ENCODE measurements at regions not wholly inside any gene's neighbourhood (a gene's known extent, or its start where the extent isn't known, plus 50 kb on each side); places are given as distances from the start of the nearest gene placed in this dataset.

DNA sequence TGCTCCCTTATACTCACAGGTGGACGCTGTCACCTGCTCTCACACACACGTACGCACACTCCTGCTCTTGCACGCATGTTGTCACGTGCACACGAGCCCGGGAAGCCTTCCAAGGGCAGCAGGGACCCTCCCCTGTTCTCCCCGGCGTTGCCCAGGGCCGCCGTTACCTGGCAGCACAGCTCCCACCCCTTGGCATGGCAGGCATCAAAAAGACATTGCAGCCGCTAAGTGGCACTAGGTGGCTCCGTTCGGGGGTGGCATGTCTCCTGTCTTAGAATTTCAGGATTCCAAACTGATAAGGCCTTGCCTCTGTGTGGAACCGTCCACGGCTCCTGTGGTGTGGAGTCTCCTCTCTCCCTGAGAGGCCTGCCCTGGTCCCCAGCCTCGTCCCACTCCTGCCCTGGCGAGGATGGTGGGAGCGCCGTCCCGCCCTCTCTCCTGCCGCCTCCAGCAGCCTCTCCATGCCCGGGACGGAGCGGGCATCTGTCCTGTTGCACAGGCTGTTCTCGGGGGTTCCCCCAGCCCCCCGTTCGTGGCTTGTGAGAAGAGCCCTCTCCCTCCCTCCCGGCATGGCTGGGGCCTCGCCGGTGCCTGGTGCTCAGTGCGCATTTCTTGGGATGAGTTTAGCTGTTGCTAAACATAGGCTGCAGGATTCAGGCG lies 126.7 kb upstream of the GSE1 start:
- TF ChIP-seq, protein P1, sequence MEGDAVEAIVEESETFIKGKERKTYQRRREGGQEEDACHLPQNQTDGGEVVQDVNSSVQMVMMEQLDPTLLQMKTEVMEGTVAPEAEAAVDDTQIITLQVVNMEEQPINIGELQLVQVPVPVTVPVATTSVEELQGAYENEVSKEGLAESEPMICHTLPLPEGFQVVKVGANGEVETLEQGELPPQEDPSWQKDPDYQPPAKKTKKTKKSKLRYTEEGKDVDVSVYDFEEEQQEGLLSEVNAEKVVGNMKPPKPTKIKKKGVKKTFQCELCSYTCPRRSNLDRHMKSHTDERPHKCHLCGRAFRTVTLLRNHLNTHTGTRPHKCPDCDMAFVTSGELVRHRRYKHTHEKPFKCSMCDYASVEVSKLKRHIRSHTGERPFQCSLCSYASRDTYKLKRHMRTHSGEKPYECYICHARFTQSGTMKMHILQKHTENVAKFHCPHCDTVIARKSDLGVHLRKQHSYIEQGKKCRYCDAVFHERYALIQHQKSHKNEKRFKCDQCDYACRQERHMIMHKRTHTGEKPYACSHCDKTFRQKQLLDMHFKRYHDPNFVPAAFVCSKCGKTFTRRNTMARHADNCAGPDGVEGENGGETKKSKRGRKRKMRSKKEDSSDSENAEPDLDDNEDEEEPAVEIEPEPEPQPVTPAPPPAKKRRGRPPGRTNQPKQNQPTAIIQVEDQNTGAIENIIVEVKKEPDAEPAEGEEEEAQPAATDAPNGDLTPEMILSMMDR (conservative IDR thresholded peaks at IDR 0.05; ENCODE audit: low read length): no peak
- no peak for TF ChIP-seq EZH2phosphoT487 (IDR thresholded peaks at IDR 0.05; ENCODE audit: borderline replicate concordance)

Data from Loucy (cell line).